ENCODE measurements at regions not wholly inside any gene's neighbourhood (a gene's known extent, or its start where the extent isn't known, plus 50 kb on each side); places are given as distances from the start of the nearest gene placed in this dataset.

GRCh38 chr4:58935332-58935731 is 1825.1 kb upstream of the IGFBP7 start:
- DNase-seq: no peak
- H3K27me3 ChIP-seq (ENCODE audit: control insufficient read depth, insufficient read depth, low read length): no peaks in the 10 kb centered on the region
- H3K36me3 ChIP-seq (replicated peaks; ENCODE audit: control insufficient read depth, insufficient read depth, low read length): no peaks in the 10 kb centered on the region
- H3K4me3 ChIP-seq (ENCODE audit: insufficient read depth, low read depth, low read length): no peak overlapping the region

- DNase-seq: no peak
- no peaks in the 10 kb centered on the region for H3K27me3 ChIP-seq (ENCODE audit: control insufficient read depth, insufficient read depth, low read length)
- no peaks in the 10 kb centered on the region for H3K36me3 ChIP-seq (replicated peaks; ENCODE audit: control insufficient read depth, insufficient read depth, low read length)
- H3K4me3 ChIP-seq (ENCODE audit: insufficient read depth, low read depth, low read length): no peak overlapping the region
Measured at GRCh38 chr4:58936436-58936835, 1826.3 kb upstream of the IGFBP7 start.

DNA sequence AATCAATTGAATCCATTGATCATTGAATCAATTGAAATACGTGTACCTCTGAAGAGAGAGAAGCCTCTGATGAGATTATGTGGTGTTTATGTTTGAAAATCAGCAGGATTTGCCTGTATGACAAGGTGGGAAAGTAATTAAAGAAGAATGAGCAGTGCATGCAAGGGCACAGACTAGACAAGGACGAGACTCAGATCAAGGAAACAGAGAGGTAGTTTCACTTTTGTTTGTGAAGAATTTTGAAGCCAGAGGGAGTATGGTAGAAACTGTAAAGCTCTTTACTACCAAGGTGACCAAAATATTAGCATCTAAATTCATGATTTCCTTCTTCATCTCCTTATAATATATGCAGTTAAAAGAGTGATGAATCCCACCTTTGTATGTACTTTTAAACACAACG is 1830.0 kb upstream of the IGFBP7 start:
- Histone ChIP-seq H3K27me3 (ENCODE audit: control insufficient read depth, insufficient read depth, low read length) (no peaks in the 10 kb centered on the region), H3K4me3 (ENCODE audit: insufficient read depth, low read depth, low read length) (no peak overlapping the region), H3K36me3 (replicated peaks; ENCODE audit: control insufficient read depth, insufficient read depth, low read length) (no peaks in the 10 kb centered on the region)
- no peak for DNase-seq

- no peak for DNase-seq
- no peaks in the 10 kb centered on the region for H3K27me3 ChIP-seq (ENCODE audit: control insufficient read depth, insufficient read depth, low read length)
- no peak overlapping the region for H3K4me3 ChIP-seq (ENCODE audit: insufficient read depth, low read depth, low read length)
- no peaks in the 10 kb centered on the region for H3K36me3 ChIP-seq (replicated peaks; ENCODE audit: control insufficient read depth, insufficient read depth, low read length)
Measured at GRCh38 chr4:58941286-58941685, 1831.1 kb upstream of the IGFBP7 start.

DNA sequence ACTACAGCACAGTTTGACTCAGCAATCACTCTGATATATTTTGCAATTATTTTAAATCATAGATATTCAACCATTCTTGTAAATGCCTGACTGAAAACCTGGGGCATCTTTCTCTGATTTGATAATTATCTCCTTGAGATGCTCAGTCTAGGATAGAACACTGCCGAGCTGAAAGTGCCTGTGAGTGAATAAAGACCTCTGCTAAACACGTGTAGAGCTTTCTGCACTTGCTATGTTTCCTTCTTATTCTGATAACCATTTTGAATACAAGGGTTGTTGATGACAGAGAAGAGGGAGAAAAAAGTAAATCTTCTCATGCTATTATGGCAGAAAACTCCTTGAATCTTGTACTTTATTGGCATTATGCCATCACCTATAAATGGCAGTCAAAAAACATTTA is 1843.4 kb upstream of the IGFBP7 start:
- Histone ChIP-seq H3K27me3 (ENCODE audit: control insufficient read depth, insufficient read depth, low read length) (no peaks in the 10 kb centered on the region), H3K36me3 (replicated peaks; ENCODE audit: control insufficient read depth, insufficient read depth, low read length) (no peaks in the 10 kb centered on the region), H3K4me3 (ENCODE audit: insufficient read depth, low read depth, low read length) (no peak overlapping the region)
- DNase-seq: no peak

GRCh38 chr4:58957711-58958110 is 1847.5 kb upstream of the IGFBP7 start:
- Histone ChIP-seq H3K27me3 (ENCODE audit: control insufficient read depth, insufficient read depth, low read length) (no peaks in the 10 kb centered on the region), H3K36me3 (replicated peaks; ENCODE audit: control insufficient read depth, insufficient read depth, low read length) (no peaks in the 10 kb centered on the region)

DNA sequence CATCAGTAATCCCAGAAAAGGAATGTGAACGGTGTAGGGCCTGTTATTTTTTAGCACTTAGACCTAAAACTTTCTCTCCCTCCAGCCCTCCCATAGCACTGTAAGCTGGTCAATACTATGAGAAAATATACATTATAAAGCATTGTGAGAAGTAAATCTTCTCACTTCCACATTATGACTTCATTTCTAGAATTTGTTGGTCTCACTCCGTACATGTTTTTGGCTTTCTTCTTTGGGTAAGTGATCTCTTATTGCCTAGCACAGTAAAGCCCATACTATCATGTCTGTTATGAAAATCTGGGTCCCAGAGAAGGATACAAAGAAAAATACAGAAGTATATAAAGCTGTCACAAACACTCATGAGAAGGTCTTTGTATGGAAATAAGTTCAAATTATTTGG is 1851.1 kb upstream of the IGFBP7 start:
- no peak overlapping the region for H3K4me3 ChIP-seq (ENCODE audit: insufficient read depth, low read depth, low read length)
- no peaks in the 10 kb centered on the region for H3K36me3 ChIP-seq (replicated peaks; ENCODE audit: control insufficient read depth, insufficient read depth, low read length)
- no peaks in the 10 kb centered on the region for H3K27me3 ChIP-seq (ENCODE audit: control insufficient read depth, insufficient read depth, low read length)
- no peak for DNase-seq

More at GRCh38 chr4:58957711-58958110, 1847.5 kb upstream of the IGFBP7 start:
- no peak for DNase-seq
- no peak overlapping the region for H3K4me3 ChIP-seq (ENCODE audit: insufficient read depth, low read depth, low read length)

GRCh38 chr4:58961925-58962324 is 1851.7 kb upstream of the IGFBP7 start:
- H3K36me3 ChIP-seq (replicated peaks; ENCODE audit: control insufficient read depth, insufficient read depth, low read length): no peaks in the 10 kb centered on the region
- H3K27me3 ChIP-seq (ENCODE audit: control insufficient read depth, insufficient read depth, low read length): no peaks in the 10 kb centered on the region
- DNase-seq: no peak
- H3K4me3 ChIP-seq (ENCODE audit: insufficient read depth, low read depth, low read length): no peak overlapping the region

GRCh38 chr4:58962424-58962823 is 1852.2 kb upstream of the IGFBP7 start:
- H3K36me3 ChIP-seq (replicated peaks; ENCODE audit: control insufficient read depth, insufficient read depth, low read length): no peaks in the 10 kb centered on the region
- no peak for DNase-seq
- H3K4me3 ChIP-seq (ENCODE audit: insufficient read depth, low read depth, low read length): no peak overlapping the region
- H3K27me3 ChIP-seq (ENCODE audit: control insufficient read depth, insufficient read depth, low read length): no peaks in the 10 kb centered on the region

DNA sequence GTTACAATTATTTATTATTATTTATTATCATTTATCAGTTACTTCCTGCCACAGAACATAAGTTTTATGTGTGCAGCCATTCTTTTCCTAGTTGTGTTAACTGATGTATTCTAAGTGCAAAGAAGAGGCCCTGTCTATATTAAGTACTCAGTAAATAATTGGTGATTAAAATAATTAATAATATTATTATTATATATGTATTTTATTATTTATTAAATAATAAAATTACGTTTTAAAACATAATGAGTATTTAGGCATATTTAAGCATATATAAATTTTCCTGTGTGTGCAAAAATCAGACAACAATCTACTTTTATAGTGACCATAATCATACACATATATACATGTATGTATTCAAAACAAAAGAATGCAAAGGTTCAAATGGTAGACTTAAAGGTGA is 1871.6 kb upstream of the IGFBP7 start:
- H3K4me3 ChIP-seq (ENCODE audit: insufficient read depth, low read depth, low read length): no peak overlapping the region
- H3K27me3 ChIP-seq (ENCODE audit: control insufficient read depth, insufficient read depth, low read length): no peaks in the 10 kb centered on the region
- H3K36me3 ChIP-seq (replicated peaks; ENCODE audit: control insufficient read depth, insufficient read depth, low read length): no peaks in the 10 kb centered on the region
- DNase-seq: no peak

DNA sequence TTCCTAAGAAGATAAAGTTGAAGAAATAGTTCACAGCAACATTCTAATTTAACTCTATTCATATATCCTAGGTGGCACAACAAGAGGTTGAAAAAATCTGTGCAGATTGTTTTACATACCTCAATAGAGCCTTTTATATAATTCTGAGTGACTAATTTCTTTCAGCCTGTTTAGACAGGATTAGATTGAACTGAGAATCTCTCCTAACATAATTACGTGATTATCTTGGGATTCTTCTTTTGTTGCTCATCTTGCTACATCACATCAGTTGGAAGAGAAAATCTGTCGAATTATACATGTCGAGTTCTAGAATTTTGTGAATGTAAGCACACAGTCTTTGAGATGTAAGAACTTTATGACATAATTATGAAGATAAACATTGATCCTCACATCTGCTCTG is 1873.7 kb upstream of the IGFBP7 start:
- no peak for DNase-seq
- Histone ChIP-seq H3K4me3 (ENCODE audit: insufficient read depth, low read depth, low read length) (no peak overlapping the region), H3K27me3 (ENCODE audit: control insufficient read depth, insufficient read depth, low read length) (no peaks in the 10 kb centered on the region), H3K36me3 (replicated peaks; ENCODE audit: control insufficient read depth, insufficient read depth, low read length) (no peaks in the 10 kb centered on the region)

GRCh38 chr4:59002148-59002547 is 1892.0 kb upstream of the IGFBP7 start:
- H3K4me3 ChIP-seq (ENCODE audit: insufficient read depth, low read depth, low read length): no peak overlapping the region
- no peak for DNase-seq
- H3K36me3 ChIP-seq (replicated peaks; ENCODE audit: control insufficient read depth, insufficient read depth, low read length): no peaks in the 10 kb centered on the region
- no peaks in the 10 kb centered on the region for H3K27me3 ChIP-seq (ENCODE audit: control insufficient read depth, insufficient read depth, low read length)

GRCh38 chr4:59024257-59024656 is 1914.1 kb upstream of the IGFBP7 start:
- no peak for DNase-seq
- no peaks in the 10 kb centered on the region for H3K27me3 ChIP-seq (ENCODE audit: control insufficient read depth, insufficient read depth, low read length)
- no peaks in the 10 kb centered on the region for H3K36me3 ChIP-seq (replicated peaks; ENCODE audit: control insufficient read depth, insufficient read depth, low read length)
- H3K4me3 ChIP-seq (ENCODE audit: insufficient read depth, low read depth, low read length): no peak overlapping the region

- Histone ChIP-seq H3K36me3 (replicated peaks; ENCODE audit: control insufficient read depth, insufficient read depth, low read length) (no peaks in the 10 kb centered on the region), H3K4me3 (ENCODE audit: insufficient read depth, low read depth, low read length) (no peak overlapping the region), H3K27me3 (ENCODE audit: control insufficient read depth, insufficient read depth, low read length) (no peaks in the 10 kb centered on the region)
- DNase-seq: no peak
Measured at GRCh38 chr4:59037812-59038211, 1927.6 kb upstream of the IGFBP7 start.

DNA sequence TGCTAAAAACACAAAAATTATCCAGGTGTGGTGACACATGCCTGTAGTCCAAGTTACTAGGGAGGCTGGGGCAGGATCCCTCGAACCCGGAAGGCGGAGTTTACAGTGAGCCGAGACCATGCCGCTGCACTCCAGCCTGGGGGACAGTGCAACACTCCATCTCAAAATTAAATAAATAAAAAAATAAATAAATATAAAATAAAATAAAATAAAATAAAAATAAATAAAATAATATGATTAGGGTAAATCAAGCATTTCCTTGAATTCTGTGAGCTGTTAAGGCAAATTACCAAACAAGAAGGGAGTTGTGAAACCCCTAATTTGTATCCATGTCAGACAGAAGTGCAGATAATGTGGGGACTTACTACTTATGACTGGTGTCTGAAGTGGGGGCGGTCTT is 1928.9 kb upstream of the IGFBP7 start:
- Histone ChIP-seq H3K4me3 (ENCODE audit: insufficient read depth, low read depth, low read length) (no peak overlapping the region), H3K36me3 (replicated peaks; ENCODE audit: control insufficient read depth, insufficient read depth, low read length) (no peaks in the 10 kb centered on the region), H3K27me3 (ENCODE audit: control insufficient read depth, insufficient read depth, low read length) (no peaks in the 10 kb centered on the region)
- no peak for DNase-seq

- H3K27me3 ChIP-seq (ENCODE audit: control insufficient read depth, insufficient read depth, low read length): no peaks in the 10 kb centered on the region
- H3K36me3 ChIP-seq (replicated peaks; ENCODE audit: control insufficient read depth, insufficient read depth, low read length): no peaks in the 10 kb centered on the region
- DNase-seq: no peak
- no peak overlapping the region for H3K4me3 ChIP-seq (ENCODE audit: insufficient read depth, low read depth, low read length)
Measured at GRCh38 chr4:59044286-59044900, 1934.2 kb upstream of the IGFBP7 start.

All from H7 (cell line).